ENCODE measurements at regions not wholly inside any gene's neighbourhood (a gene's known extent, or its start where the extent isn't known, plus 50 kb on each side); places are given as distances from the start of the nearest gene placed in this dataset.
A peak's percentile ranks its signal among the peaks of the same experiment; 100 is the strongest.

DNA sequence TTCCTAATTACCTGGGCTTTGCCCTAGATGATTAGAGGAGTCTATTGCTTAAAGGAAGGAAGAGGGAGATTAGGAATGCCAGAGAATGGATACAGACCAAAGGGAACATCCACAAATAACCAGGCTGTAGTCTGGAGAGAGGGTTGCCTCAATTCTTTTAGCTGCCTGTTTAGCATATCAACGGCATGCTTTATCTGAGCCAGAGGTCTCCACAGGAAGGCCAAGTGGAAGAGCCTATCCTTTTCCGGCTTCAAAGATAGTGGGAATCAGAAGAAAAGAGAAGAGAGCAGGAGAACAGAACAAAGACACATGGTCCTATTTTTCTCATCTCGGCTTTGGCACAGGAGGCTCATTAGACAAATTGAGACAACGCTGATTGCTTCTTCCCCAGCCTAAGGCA lies 142.4 kb downstream of the NMUR2 start:
- Histone ChIP-seq H3K27me3 (no peaks in the 10 kb centered on the region), H3K9me3 (no peaks in the 10 kb centered on the region), H3K27ac (no peak overlapping the region), H3K36me3 (no peaks in the 10 kb centered on the region), H3K4me1 (no peaks in the 10 kb centered on the region), H3K4me3 (no peak overlapping the region)
- TF ChIP-seq, protein P1, sequence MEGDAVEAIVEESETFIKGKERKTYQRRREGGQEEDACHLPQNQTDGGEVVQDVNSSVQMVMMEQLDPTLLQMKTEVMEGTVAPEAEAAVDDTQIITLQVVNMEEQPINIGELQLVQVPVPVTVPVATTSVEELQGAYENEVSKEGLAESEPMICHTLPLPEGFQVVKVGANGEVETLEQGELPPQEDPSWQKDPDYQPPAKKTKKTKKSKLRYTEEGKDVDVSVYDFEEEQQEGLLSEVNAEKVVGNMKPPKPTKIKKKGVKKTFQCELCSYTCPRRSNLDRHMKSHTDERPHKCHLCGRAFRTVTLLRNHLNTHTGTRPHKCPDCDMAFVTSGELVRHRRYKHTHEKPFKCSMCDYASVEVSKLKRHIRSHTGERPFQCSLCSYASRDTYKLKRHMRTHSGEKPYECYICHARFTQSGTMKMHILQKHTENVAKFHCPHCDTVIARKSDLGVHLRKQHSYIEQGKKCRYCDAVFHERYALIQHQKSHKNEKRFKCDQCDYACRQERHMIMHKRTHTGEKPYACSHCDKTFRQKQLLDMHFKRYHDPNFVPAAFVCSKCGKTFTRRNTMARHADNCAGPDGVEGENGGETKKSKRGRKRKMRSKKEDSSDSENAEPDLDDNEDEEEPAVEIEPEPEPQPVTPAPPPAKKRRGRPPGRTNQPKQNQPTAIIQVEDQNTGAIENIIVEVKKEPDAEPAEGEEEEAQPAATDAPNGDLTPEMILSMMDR (IDR thresholded peaks at IDR 0.05) = no peak
- no peak for DNase-seq (ENCODE audit: low spot score in 2 of 2)
- intact Hi-C loops (cut with DNase I) = loop anchor here (10.0 kb wide), 1 partner anchor 118 kb away; no protein-coding TSS in a partner anchor

DNA sequence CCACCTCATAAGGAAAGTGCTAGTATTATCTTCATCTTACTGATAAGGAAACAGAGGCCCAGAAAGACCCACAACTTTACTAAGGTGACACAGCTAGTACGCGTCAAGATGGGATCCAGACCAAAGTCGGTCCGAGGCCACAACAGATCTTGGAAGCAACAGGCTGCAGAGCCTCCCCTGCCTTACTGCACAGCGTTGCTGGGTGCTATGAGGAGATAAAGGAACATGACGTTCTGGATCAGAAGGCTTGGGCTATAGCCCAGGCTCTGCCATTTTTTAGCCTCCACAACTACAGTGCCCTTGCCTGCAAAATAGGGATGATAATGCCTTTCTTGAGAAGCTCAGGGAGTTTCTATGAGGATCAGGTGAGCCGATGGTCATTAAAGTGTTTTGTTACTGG lies 144.1 kb downstream of the NMUR2 start:
- Histone ChIP-seq H3K27me3 (no peaks in the 10 kb centered on the region), H3K9me3 (no peaks in the 10 kb centered on the region), H3K36me3 (no peaks in the 10 kb centered on the region), H3K27ac (no peak overlapping the region), H3K4me1 (no peaks in the 10 kb centered on the region), H3K4me3 (no peak overlapping the region)
- TF ChIP-seq, protein P1 (IDR thresholded peaks at IDR 0.05) = no peak
- intact Hi-C loops (cut with DNase I) = loop anchor here (10.0 kb wide), 1 partner anchor 116 kb away; no protein-coding TSS in a partner anchor
- DNase-seq (ENCODE audit: low spot score in 2 of 2) = no peak

DNA sequence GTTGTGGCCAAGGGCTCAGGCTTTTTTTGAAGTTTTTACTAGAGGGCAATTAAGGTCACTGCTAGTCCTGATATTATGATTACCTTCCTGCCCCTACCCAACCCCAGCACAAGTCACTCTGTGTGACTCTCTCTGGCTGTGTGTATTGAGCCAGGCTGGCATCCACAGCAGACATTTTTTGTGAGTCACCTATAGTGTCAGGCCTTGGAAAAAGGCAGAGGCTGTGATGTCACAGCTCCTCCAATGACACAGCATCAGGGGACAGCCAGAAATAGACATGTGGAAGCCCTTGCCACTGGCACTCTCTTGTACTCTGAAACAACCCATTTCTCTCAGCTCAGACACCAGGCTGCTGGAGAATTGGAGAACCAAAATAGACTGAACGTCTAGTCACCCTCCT lies 145.4 kb downstream of the NMUR2 start:
- peak in 1 of 2 donors; percentile 9 for DNase-seq (ENCODE audit: low spot score in 2 of 2)
- no peaks in the 10 kb centered on the region for H3K27me3 ChIP-seq
- H3K4me3 ChIP-seq = no peak overlapping the region
- no peaks in the 10 kb centered on the region for H3K36me3 ChIP-seq
- H3K4me1 ChIP-seq = no peaks in the 10 kb centered on the region
- no peaks in the 10 kb centered on the region for H3K9me3 ChIP-seq
- intact Hi-C loops (cut with DNase I) = loop anchor here (10.0 kb wide), 1 partner anchor 115 kb away; no protein-coding TSS in a partner anchor
- TF ChIP-seq, protein P1 (IDR thresholded peaks at IDR 0.05) = no peak
- no peak overlapping the region for H3K27ac ChIP-seq

DNA sequence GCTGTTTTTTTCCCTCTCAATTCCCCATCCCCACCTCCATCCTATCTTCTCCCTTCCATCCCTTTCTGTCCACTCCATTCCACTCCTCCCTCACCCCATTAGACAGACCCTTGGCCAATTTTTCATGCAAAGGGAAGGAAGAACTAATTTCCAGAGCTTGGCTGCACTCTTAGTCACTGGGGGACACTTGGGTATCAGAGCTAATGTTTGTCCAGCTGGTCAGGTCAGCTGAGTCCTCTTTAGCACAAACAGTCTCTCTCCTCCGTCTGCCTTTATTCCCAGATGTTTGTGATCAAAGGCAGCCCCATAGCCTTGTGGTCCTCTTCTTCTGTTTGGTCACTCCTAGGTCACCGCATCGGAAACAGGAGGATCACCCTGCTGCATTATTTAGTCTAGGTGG lies 148.5 kb downstream of the NMUR2 start:
- TF ChIP-seq, protein P1 (IDR thresholded peaks at IDR 0.05) = no peak
- intact Hi-C loops (cut with DNase I) = no loop called here
- DNase-seq (ENCODE audit: low spot score in 2 of 2) = no peak
- H3K9me3 ChIP-seq = no peaks in the 10 kb centered on the region
- H3K4me1 ChIP-seq = no peaks in the 10 kb centered on the region
- H3K4me3 ChIP-seq = no peak overlapping the region
- no peaks in the 10 kb centered on the region for H3K36me3 ChIP-seq
- no peaks in the 10 kb centered on the region for H3K27me3 ChIP-seq
- H3K27ac ChIP-seq = no peak overlapping the region

DNA sequence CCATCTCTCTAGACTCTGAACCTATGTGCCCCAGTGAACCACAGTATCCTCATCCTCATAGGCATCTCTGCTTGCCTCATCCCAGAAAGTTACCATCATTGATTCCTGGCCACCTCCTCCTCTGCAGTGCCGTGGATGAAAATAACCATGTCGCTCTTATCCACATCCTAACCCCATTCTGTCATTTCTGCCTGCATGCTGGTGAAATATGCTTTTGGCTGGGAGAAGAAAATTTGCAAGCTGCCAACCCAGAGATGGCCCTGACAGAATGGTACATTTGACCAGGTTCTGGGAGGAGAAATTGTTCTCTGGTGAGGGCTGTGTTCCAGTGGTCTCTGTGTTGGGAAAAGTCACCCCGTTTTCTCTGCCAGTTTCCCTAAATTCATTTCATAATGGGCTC lies 149.7 kb downstream of the NMUR2 start:
- DNase-seq (ENCODE audit: low spot score in 2 of 2) = no peak
- Histone ChIP-seq H3K27ac (no peak overlapping the region), H3K4me1 (no peaks in the 10 kb centered on the region), H3K27me3 (no peaks in the 10 kb centered on the region), H3K9me3 (no peaks in the 10 kb centered on the region), H3K36me3 (no peaks in the 10 kb centered on the region), H3K4me3 (no peak overlapping the region)
- TF ChIP-seq, protein P1 (IDR thresholded peaks at IDR 0.05) = no peak
- intact Hi-C loops (cut with DNase I) = no loop called here

DNA sequence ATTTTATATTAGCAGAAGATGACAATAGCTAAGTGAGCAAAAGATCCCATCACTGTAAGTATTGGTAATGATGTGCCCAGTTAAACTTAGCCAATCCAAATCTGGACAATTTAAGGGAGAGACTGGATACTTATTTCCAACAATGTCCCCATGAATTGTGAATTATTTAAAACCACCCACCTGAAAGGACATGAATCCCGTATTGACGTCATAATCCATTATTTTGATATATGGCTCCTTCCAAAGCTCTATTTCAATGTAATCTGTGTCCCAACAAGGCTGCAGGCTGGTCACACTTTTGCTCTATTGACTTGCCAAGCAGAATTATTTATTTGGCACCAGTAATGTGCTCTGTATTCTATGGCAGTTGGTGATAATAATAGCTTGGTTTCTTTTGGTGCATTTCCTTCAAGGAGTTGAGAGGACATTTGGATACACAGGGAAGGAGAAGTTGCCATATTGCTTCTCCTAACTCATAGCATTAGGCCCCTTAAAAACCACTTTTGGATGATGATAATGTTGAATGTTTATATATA lies 157.2 kb downstream of the NMUR2 start:
- intact Hi-C loops (cut with DNase I) = no loop called here
- Histone ChIP-seq H3K4me3 (no peak overlapping the region), H3K27ac (no peak overlapping the region), H3K4me1 (no peaks in the 10 kb centered on the region), H3K27me3 (no peaks in the 10 kb centered on the region), H3K36me3 (no peaks in the 10 kb centered on the region), H3K9me3 (no peaks in the 10 kb centered on the region)
- TF ChIP-seq, protein P1 (IDR thresholded peaks at IDR 0.05) = no peak
- no peak for DNase-seq (ENCODE audit: low spot score in 2 of 2)
